Ascending aorta (tissue), 2 donors: ENCODE measurements at regions not wholly inside any gene's neighbourhood (a gene's known extent, or its start where the extent isn't known, plus 50 kb on each side); places are given as distances from the start of the nearest gene placed in this dataset.

Experiments
- DNase-seq, 2 donors: peaks; one replicate each; pipeline ENCODE4 v3.0.0-alpha.2; 2019; ENCODE audit warnings: low spot score in 2 of 2
- H3K27ac ChIP-seq, 2 donors: fragments of 200-600 bp; sonication (generic); one replicate each; pipeline ENCODE4 v1.5.1; 2016 to 2017; ENCODE audit warnings: mild to moderate bottlenecking in 1 of 2
- H3K27me3 ChIP-seq: fragments of 200-600 bp; sonication (generic); one replicate; pipeline ENCODE4 v1.5.1; 2017
- H3K36me3 ChIP-seq, 2 donors: fragments of 200-600 bp; sonication (generic); one replicate each; pipeline ENCODE4 v1.5.1; 2016
- H3K4me1 ChIP-seq, 2 donors: fragments of 200-600 bp; sonication (generic); one replicate each; pipeline ENCODE4 v1.5.1; 2016 to 2017; ENCODE audit warnings: mild to moderate bottlenecking in 1 of 2
- H3K4me3 ChIP-seq, 2 donors: fragments of 200-600 bp; sonication (generic); one replicate each; pipeline ENCODE4 v1.5.1; 2016 to 2017; ENCODE audit warnings: mild to moderate bottlenecking in 1 of 2
- H3K9me3 ChIP-seq, 2 donors: fragments of 200-600 bp; sonication (generic); one replicate each; pipeline ENCODE4 v1.5.1; 2016
- CTCF ChIP-seq, 3 experiments: fragments of 200-600 bp in 2 of 3; fragments of 450-650 bp in 1 of 3; sonication (generic) in 2 of 3; IDR thresholded peaks; one replicate each; pipeline ENCODE4 v1.5.1; 2016 to 2019; ENCODE audit warnings: antibody characterized with exemption in 3 of 3, mild to moderate bottlenecking in 1 of 3, moderate library complexity in 1 of 3
- intact Hi-C: fragments of 100-400 bp; cut with DNase I; formaldehyde crosslinking; loops from one replicate; pipeline ENCODE4 v1.15.1; 2023

GRCh38 chr16:51455398-51455797 lies 304.3 kb upstream of the SALL1 start:
- TF ChIP-seq CTCF (IDR thresholded peaks at IDR 0.05): no peak
- H3K9me3 ChIP-seq: no peaks in the 10 kb centered on the region
- no peak overlapping the region for H3K4me3 ChIP-seq
- no peaks in the 10 kb centered on the region for H3K4me1 ChIP-seq
- no peak overlapping the region for H3K27ac ChIP-seq
- intact Hi-C loops: no loop called here
- no peaks in the 10 kb centered on the region for H3K36me3 ChIP-seq
- no peaks in the 10 kb centered on the region for H3K27me3 ChIP-seq
- DNase-seq: no peak

GRCh38 chr16:51453251-51453650 lies 302.2 kb upstream of the SALL1 start:
- intact Hi-C loops: no loop called here
- Histone ChIP-seq H3K4me3 (no peak overlapping the region), H3K27me3 (no peaks in the 10 kb centered on the region), H3K4me1 (no peaks in the 10 kb centered on the region), H3K9me3 (no peaks in the 10 kb centered on the region), H3K27ac (no peak overlapping the region), H3K36me3 (no peaks in the 10 kb centered on the region)
- no peak for TF ChIP-seq CTCF (IDR thresholded peaks at IDR 0.05)
- DNase-seq: no peak

- DNase-seq: no peak
- H3K4me3 ChIP-seq: no peak overlapping the region
- no peaks in the 10 kb centered on the region for H3K27me3 ChIP-seq
- intact Hi-C loops: no loop called here
- no peaks in the 10 kb centered on the region for H3K9me3 ChIP-seq
- no peak for TF ChIP-seq CTCF (IDR thresholded peaks at IDR 0.05)
- H3K36me3 ChIP-seq: no peaks in the 10 kb centered on the region
- H3K4me1 ChIP-seq: no peaks in the 10 kb centered on the region
- H3K27ac ChIP-seq: no peak overlapping the region
These were observed 299.8 kb upstream of the SALL1 start for GRCh38 chr16:51450909-51451308.

- H3K36me3 ChIP-seq: no peaks in the 10 kb centered on the region
- H3K27me3 ChIP-seq: no peaks in the 10 kb centered on the region
- H3K4me1 ChIP-seq: no peaks in the 10 kb centered on the region
- intact Hi-C loops: no loop called here
- H3K4me3 ChIP-seq: no peak overlapping the region
- H3K27ac ChIP-seq: no peak overlapping the region
- no peak for TF ChIP-seq CTCF (IDR thresholded peaks at IDR 0.05)
- DNase-seq: no peak
- no peaks in the 10 kb centered on the region for H3K9me3 ChIP-seq
These were observed 299.3 kb upstream of the SALL1 start for GRCh38 chr16:51450376-51450775.

DNA sequence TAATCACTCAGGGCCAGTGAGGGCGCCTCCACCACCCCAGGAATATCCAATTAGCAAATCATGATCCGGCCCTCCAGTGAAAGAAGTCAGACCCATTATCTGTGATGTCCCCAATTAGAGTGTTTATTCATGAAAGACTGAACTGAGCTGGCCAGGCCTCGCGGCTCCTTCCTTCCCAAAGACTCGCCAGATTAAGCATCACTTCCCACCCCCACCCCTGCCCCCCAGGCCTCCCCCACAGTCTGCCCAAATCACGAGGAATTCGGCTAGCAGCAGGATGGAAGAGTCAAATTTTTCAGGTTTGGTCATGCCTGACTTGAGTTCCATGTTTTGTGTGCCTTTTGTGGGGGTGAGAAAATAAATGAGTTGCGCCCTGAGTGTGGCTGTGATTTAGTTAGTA lies 298.4 kb upstream of the SALL1 start:
- TF ChIP-seq CTCF (IDR thresholded peaks at IDR 0.05): no peak
- Histone ChIP-seq H3K36me3 (no peaks in the 10 kb centered on the region), H3K4me1 (no peaks in the 10 kb centered on the region), H3K4me3 (no peak overlapping the region), H3K27me3 (no peaks in the 10 kb centered on the region), H3K9me3 (no peaks in the 10 kb centered on the region), H3K27ac (no peak overlapping the region)
- intact Hi-C loops: no loop called here
- no peak for DNase-seq

DNA sequence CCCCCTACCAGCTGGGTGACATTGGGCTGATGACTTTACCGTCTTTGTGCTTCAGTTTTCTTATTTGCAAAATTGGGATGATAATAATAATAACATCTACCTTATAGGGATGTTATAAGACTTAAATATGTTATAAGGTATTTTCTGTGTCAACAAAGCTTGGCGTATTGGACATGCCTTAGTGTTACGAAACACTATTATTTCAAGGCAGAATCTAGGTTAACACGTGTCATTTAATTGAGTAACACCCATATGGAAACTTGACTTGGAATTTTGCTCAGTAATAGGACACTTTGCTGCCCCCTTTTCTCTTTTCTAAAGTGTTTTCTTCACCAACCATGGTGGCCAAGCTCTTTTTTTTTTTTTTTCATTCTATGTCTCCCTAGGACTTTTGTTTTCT lies 294.2 kb upstream of the SALL1 start:
- no peak overlapping the region for H3K27ac ChIP-seq

More for the DNA sequence above, 294.2 kb upstream of the SALL1 start:
- H3K27me3 ChIP-seq: no peaks in the 10 kb centered on the region
- no peak for DNase-seq
- intact Hi-C loops: no loop called here
- H3K36me3 ChIP-seq: no peaks in the 10 kb centered on the region
- H3K9me3 ChIP-seq: no peaks in the 10 kb centered on the region
- no peaks in the 10 kb centered on the region for H3K4me1 ChIP-seq
- TF ChIP-seq CTCF (IDR thresholded peaks at IDR 0.05): no peak
- H3K4me3 ChIP-seq: no peak overlapping the region
